Loucy (cell line): ENCODE measurements at regions not wholly inside any gene's neighbourhood (a gene's known extent, or its start where the extent isn't known, plus 50 kb on each side); places are given as distances from the start of the nearest gene placed in this dataset.
"Not testable (repeated sequence)": the region's sequence is repeated elsewhere in the genome, so short reads cannot be mapped to it uniquely, and the experiment has no call there.

Experiments
- H2AFZ ChIP-seq: fragments of 200-600 bp; sonication (generic); 2 replicates; pipeline ENCODE4 v1.6.0; 2016; ENCODE audit warnings: antibody characterized with exemption, mild to moderate bottlenecking, low read length, moderate library complexity
- H3F3A ChIP-seq: fragments of 200-600 bp; 2 replicates; pipeline ENCODE4 v1.6.0; 2016; ENCODE audit warnings: antibody characterized with exemption, low read depth, mild to moderate bottlenecking
- H3K27me3 ChIP-seq: fragments of 200-600 bp; sonication (generic); 2 replicates; pipeline ENCODE4 v1.6.1; 2014; ENCODE audit warnings: low read length, mild to moderate bottlenecking; ENCODE audit not compliant: insufficient read depth, poor library complexity, severe bottlenecking
- H3K36me3 ChIP-seq: fragments of 200-600 bp; sonication (generic); 2 replicates; pipeline ENCODE4 v1.6.1; 2016; ENCODE audit warnings: low read length; ENCODE audit not compliant: insufficient read depth
- H3K4me1 ChIP-seq: fragments of 200-600 bp; sonication (generic); 2 replicates; pipeline ENCODE4 v1.5.1; 2014; ENCODE audit warnings: low read length, mild to moderate bottlenecking; ENCODE audit not compliant: insufficient read depth, poor library complexity, severe bottlenecking
- H3K4me2 ChIP-seq: fragments of 200-600 bp; sonication (generic); 2 replicates; pipeline ENCODE4 v1.6.0; 2014; ENCODE audit warnings: antibody characterized with exemption, low read length, low read depth, mild to moderate bottlenecking; ENCODE audit not compliant: poor library complexity, severe bottlenecking
- H3K4me3 ChIP-seq: fragments of 200-600 bp; sonication (generic); 2 replicates; pipeline ENCODE4 v1.5.1; 2014; ENCODE audit warnings: low read length, mild to moderate bottlenecking, mixed read lengths; ENCODE audit not compliant: poor library complexity, severe bottlenecking
- H3K79me2 ChIP-seq: fragments of 200-600 bp; sonication (generic); 2 replicates; pipeline ENCODE4 v1.6.1; 2014; ENCODE audit warnings: low read length; ENCODE audit not compliant: insufficient read depth
- H3K9ac ChIP-seq: fragments of 200-600 bp; sonication (generic); 2 replicates; pipeline ENCODE4 v1.6.0; 2014; ENCODE audit warnings: mild to moderate bottlenecking, low read depth, low read length, moderate library complexity; ENCODE audit not compliant: poor library complexity, severe bottlenecking
- H3K9me2 ChIP-seq: fragments of 200-600 bp; sonication (generic); replicated peaks from 2 replicates; pipeline ENCODE4 v1.6.1; 2016; ENCODE audit warnings: low read depth, low read length, mixed read lengths
- H3K9me3 ChIP-seq: fragments of 200-600 bp; sonication (generic); 2 replicates; pipeline ENCODE4 v1.6.1; 2014; ENCODE audit warnings: mild to moderate bottlenecking, antibody characterized with exemption, low read length, low read depth; ENCODE audit not compliant: insufficient read depth
- H4K20me1 ChIP-seq: fragments of 200-600 bp; sonication (generic); 2 replicates; pipeline ENCODE4 v1.6.0; 2014; ENCODE audit warnings: antibody characterized with exemption, low read length, mild to moderate bottlenecking; ENCODE audit not compliant: insufficient read depth, poor library complexity, severe bottlenecking
- EZH2phosphoT487 ChIP-seq: fragments of 200-600 bp; IDR thresholded peaks from 2 replicates; pipeline ENCODE4 v1.6.1; 2018; ENCODE audit warnings: antibody characterized with exemption, mild to moderate bottlenecking, moderate library complexity, borderline replicate concordance
- TF ChIP-seq, protein P1 (sequence below): fragments of 200-600 bp; sonication (generic); conservative IDR thresholded peaks from 2 replicates; pipeline ENCODE4 v1.5.1; 2014; ENCODE audit warnings: mild to moderate bottlenecking, antibody characterized with exemption, low read length

DNA sequence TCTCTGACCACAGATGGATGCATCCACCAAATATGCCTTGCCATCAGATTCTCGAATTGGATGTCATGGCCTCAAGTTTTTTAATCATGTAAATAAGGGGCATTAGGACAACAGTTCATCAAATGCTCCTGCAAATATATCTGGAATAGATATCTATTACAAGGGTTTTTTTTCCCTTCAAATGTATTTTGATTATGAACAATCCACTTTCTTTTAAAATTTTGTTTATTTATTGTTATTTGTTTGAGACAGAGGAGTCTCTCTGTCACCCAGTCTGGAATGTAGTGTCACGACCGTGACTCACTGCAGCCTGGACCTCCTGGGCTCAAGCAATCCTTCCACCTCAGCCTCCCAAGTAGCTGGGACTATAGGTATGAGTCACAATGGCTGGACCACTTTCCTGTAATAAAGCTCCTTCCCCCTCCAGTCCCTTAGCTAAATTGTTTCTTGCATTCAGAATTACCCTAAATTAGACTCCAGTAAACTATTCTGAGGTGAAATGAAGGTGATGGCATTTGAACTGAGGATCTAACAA, 1412.1 kb downstream of the EFNA5 start:
- H3K4me3 ChIP-seq = no peak overlapping the region
- no peaks in the 10 kb centered on the region for H3K9me3 ChIP-seq
- no peaks in the 10 kb centered on the region for H4K20me1 ChIP-seq
- H3K9me2 ChIP-seq = no peaks in the 10 kb centered on the region
- H3K4me2 ChIP-seq = no peak overlapping the region
- no peaks in the 10 kb centered on the region for H3K4me1 ChIP-seq
- no peaks in the 10 kb centered on the region for H3F3A ChIP-seq
- no peaks in the 10 kb centered on the region for H3K27me3 ChIP-seq
- H3K36me3 ChIP-seq = no peaks in the 10 kb centered on the region
- H3K79me2 ChIP-seq = no peaks in the 10 kb centered on the region
- TF ChIP-seq, protein P1, sequence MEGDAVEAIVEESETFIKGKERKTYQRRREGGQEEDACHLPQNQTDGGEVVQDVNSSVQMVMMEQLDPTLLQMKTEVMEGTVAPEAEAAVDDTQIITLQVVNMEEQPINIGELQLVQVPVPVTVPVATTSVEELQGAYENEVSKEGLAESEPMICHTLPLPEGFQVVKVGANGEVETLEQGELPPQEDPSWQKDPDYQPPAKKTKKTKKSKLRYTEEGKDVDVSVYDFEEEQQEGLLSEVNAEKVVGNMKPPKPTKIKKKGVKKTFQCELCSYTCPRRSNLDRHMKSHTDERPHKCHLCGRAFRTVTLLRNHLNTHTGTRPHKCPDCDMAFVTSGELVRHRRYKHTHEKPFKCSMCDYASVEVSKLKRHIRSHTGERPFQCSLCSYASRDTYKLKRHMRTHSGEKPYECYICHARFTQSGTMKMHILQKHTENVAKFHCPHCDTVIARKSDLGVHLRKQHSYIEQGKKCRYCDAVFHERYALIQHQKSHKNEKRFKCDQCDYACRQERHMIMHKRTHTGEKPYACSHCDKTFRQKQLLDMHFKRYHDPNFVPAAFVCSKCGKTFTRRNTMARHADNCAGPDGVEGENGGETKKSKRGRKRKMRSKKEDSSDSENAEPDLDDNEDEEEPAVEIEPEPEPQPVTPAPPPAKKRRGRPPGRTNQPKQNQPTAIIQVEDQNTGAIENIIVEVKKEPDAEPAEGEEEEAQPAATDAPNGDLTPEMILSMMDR = no peak
- TF ChIP-seq EZH2phosphoT487 = no peak
- H3K9ac ChIP-seq = no peak overlapping the region
- H2AFZ ChIP-seq = no peak overlapping the region

DNA sequence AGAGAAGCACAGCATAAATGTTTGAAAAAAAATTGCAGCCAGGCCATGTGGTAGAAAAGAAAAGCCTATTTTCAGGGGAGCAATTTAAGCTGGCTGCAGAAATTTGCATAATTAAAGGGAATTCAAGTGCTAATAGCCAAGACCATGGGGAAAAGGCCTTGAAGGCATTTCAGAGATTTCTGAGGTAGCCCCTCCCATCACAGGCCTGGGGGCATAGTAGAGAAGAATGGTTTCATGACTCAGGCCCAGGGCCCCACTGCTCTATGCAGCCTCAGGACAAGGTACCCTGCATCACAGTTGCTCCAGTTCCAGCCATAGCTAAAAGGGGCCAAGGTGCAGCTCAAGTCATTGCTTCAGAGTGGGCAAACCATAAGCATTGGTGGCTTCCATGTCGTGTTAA, 1416.0 kb downstream of the EFNA5 start:
- no peak overlapping the region for H3K4me2 ChIP-seq
- no peak overlapping the region for H2AFZ ChIP-seq

DNA sequence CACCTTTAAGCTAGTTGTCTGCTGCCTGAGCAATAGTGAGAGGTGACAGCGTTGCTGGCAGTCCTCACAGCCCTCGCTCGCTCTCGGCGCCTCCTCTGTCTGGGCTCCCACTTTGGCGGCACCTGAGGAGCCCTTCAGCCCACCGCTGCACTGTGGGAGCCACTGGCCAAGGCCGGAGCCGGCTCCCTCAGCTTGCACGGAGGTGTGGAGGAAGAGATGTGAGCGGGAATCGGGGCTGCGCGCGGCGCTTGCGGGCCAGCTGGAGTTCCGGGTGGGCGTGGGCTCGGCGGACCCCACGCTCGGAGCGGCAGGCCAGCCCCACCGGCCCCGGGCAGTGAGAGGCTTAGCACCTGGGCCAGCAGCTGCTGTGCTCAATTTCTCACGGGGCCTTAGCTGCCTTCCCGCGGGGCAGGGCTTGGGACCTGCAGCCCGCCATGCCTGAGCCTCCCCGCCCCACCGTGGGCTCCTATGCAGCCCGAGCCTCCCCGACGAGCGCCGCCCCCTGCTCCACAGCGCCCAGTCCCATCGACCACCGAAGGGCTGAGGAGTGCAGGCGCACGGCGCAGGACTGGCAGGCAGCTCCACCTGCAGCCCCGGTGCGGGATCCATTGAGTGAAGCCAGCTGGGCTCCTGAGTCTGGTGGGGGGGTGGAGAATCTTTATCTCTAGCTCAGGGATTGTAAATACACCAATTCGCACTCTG, 1424.5 kb downstream of the EFNA5 start:
- not testable (repeated sequence) for H3K4me3 ChIP-seq, H2AFZ ChIP-seq, H3F3A ChIP-seq, H4K20me1 ChIP-seq, H3K36me3 ChIP-seq, H3K79me2 ChIP-seq, H3K9ac ChIP-seq, H3K9me2 ChIP-seq, H3K9me3 ChIP-seq, H3K4me2 ChIP-seq, H3K4me1 ChIP-seq, H3K27me3 ChIP-seq

More for the DNA sequence above, 1416.0 kb downstream of the EFNA5 start:
- Histone ChIP-seq H3K4me1 (no peaks in the 10 kb centered on the region), H3K9me3 (no peaks in the 10 kb centered on the region), H3K9me2 (no peaks in the 10 kb centered on the region), H3K27me3 (no peaks in the 10 kb centered on the region), H3K9ac (no peak overlapping the region), H3K36me3 (no peaks in the 10 kb centered on the region), H3K4me3 (no peak overlapping the region), H3F3A (no peaks in the 10 kb centered on the region), H3K79me2 (no peaks in the 10 kb centered on the region), H4K20me1 (no peaks in the 10 kb centered on the region)
- no peak for TF ChIP-seq EZH2phosphoT487
- TF ChIP-seq, protein P1 = no peak

DNA sequence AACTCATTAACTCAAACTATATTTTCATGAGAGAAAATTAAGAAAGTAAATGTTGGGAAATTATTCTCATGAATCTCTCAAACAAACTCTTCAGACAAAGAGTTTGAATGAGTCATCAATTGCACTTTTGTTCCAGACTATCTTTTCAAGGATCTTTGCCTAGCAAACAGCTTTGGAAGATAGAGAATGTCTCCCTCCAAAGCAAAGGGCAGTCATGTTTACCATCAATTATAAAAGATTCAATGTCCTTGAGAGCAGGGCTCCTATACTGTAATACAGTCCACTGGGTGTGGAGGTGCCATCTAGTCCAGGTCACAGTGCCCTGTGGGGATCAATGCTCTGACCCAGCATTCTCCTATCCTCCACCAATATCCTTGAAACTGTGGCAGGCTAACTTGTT, 1429.3 kb downstream of the EFNA5 start:
- Histone ChIP-seq H4K20me1 (no peaks in the 10 kb centered on the region), H2AFZ (no peak overlapping the region), H3K36me3 (no peaks in the 10 kb centered on the region), H3K9ac (no peak overlapping the region), H3K4me2 (no peak overlapping the region), H3K79me2 (no peaks in the 10 kb centered on the region), H3F3A (no peaks in the 10 kb centered on the region), H3K9me2 (no peaks in the 10 kb centered on the region), H3K4me1 (no peaks in the 10 kb centered on the region), H3K9me3 (no peaks in the 10 kb centered on the region), H3K27me3 (no peaks in the 10 kb centered on the region), H3K4me3 (no peak overlapping the region)
- TF ChIP-seq, protein P1 = no peak
- TF ChIP-seq EZH2phosphoT487 = no peak
